ENCODE measurements at regions not wholly inside any gene's neighbourhood (a gene's known extent, or its start where the extent isn't known, plus 50 kb on each side); places are given as distances from the start of the nearest gene placed in this dataset.

DNA sequence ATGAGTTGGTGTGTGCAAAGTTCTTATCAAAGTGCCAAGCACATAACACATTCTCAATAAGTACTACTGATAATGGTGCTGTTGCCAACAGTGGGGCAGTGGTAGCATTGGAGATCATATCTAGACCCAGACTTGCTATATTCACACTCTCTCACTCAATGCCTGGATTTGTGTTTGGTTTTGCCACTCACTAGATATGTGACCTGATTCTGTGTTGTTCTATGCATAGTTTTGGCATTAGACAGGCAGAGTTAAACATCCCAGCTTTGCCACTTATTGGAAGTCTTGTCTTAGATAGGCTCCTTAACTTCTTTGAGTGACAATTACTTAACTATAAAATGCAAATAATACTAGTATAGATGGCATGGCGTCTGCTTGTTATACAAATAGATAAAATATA is 642.6 kb upstream of the CCDC179 start:
- Histone ChIP-seq H3K9ac (ENCODE audit: low read length in 2 of 2) (no peak overlapping the region), H3K27ac (ENCODE audit: low read length) (no peak overlapping the region)

GRCh38 chr11:23509023-23509422 is 648.7 kb upstream of the CCDC179 start:
- H3K9ac ChIP-seq (ENCODE audit: low read length in 2 of 2) = no peak overlapping the region
- H3K4me3 ChIP-seq (ENCODE audit: low read length in 2 of 2) = no peak overlapping the region
- H3K4me1 ChIP-seq (ENCODE audit: control insufficient read depth, insufficient read depth, low read length) = no peaks in the 10 kb centered on the region
- H3K27ac ChIP-seq (ENCODE audit: low read length) = no peak overlapping the region
- H3K9me3 ChIP-seq (ENCODE audit: control insufficient read depth in 2 of 2, low read length in 2 of 2) = no peaks in the 10 kb centered on the region
- no peaks in the 10 kb centered on the region for H3K36me3 ChIP-seq (ENCODE audit: control insufficient read depth in 2 of 2, insufficient read depth in 2 of 2, low read length in 2 of 2)
- H3K27me3 ChIP-seq (ENCODE audit: control insufficient read depth in 1 of 2, insufficient read depth in 2 of 2, low read length in 2 of 2) = no peaks in the 10 kb centered on the region

More for the DNA sequence above, 642.6 kb upstream of the CCDC179 start:
- Histone ChIP-seq H3K4me3 (ENCODE audit: low read length in 2 of 2) (no peak overlapping the region), H3K36me3 (ENCODE audit: control insufficient read depth in 2 of 2, insufficient read depth in 2 of 2, low read length in 2 of 2) (no peaks in the 10 kb centered on the region), H3K27me3 (ENCODE audit: control insufficient read depth in 1 of 2, insufficient read depth in 2 of 2, low read length in 2 of 2) (no peaks in the 10 kb centered on the region), H3K4me1 (ENCODE audit: control insufficient read depth, insufficient read depth, low read length) (no peaks in the 10 kb centered on the region), H3K9me3 (ENCODE audit: control insufficient read depth in 2 of 2, low read length in 2 of 2) (no peaks in the 10 kb centered on the region)

DNA sequence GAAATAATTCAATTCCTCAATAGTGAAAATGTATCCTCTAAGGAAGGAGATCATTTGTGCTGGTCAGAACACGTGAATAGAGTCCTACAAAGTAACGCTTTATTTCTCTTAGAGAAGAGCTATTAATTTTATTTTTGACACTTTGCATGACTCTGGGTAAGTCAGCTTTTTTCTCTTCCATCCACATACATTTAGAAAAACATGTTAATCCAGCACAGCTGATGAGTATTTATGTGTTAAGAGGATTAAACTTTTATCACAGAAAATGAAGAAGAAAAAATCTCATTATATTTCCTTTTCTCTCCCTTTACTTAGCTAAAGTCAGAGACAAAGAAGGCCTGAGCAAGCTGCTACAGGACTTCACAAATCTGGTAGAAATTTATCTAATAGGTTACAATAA is 649.5 kb upstream of the CCDC179 start:
- H3K4me3 ChIP-seq (ENCODE audit: low read length in 2 of 2) = no peak overlapping the region
- H3K27me3 ChIP-seq (ENCODE audit: control insufficient read depth in 1 of 2, insufficient read depth in 2 of 2, low read length in 2 of 2) = no peaks in the 10 kb centered on the region
- no peak overlapping the region for H3K27ac ChIP-seq (ENCODE audit: low read length)
- H3K4me1 ChIP-seq (ENCODE audit: control insufficient read depth, insufficient read depth, low read length) = no peaks in the 10 kb centered on the region
- H3K9me3 ChIP-seq (ENCODE audit: control insufficient read depth in 2 of 2, low read length in 2 of 2) = no peaks in the 10 kb centered on the region
- H3K9ac ChIP-seq (ENCODE audit: low read length in 2 of 2) = no peak overlapping the region
- no peaks in the 10 kb centered on the region for H3K36me3 ChIP-seq (ENCODE audit: control insufficient read depth in 2 of 2, insufficient read depth in 2 of 2, low read length in 2 of 2)

DNA sequence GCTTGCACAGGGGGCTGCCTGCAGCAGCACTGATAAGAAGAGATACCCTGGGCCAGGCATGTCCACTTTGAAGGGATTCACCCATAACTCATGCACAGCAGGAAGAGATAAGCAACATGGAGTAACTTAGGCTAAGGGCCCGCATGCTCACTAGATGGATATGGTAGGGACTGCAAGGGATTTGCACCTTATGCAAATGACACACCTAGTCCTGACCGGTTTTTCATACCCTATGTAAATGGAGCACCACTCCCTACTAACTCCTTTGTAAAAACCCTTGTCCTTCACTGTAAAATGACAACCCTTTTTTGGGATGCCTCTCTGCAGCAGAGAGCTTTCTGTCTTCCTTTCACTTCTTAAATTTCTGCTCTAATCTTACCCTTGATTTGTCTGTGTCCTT is 658.9 kb upstream of the CCDC179 start:
- H3K9me3 ChIP-seq (ENCODE audit: control insufficient read depth in 2 of 2, low read length in 2 of 2) = no peaks in the 10 kb centered on the region
- no peak overlapping the region for H3K9ac ChIP-seq (ENCODE audit: low read length in 2 of 2)
- no peaks in the 10 kb centered on the region for H3K4me1 ChIP-seq (ENCODE audit: control insufficient read depth, insufficient read depth, low read length)
- no peaks in the 10 kb centered on the region for H3K27me3 ChIP-seq (ENCODE audit: control insufficient read depth in 1 of 2, insufficient read depth in 2 of 2, low read length in 2 of 2)
- H3K4me3 ChIP-seq (ENCODE audit: low read length in 2 of 2) = no peak overlapping the region
- H3K36me3 ChIP-seq (ENCODE audit: control insufficient read depth in 2 of 2, insufficient read depth in 2 of 2, low read length in 2 of 2) = no peaks in the 10 kb centered on the region
- no peak overlapping the region for H3K27ac ChIP-seq (ENCODE audit: low read length)

DNA sequence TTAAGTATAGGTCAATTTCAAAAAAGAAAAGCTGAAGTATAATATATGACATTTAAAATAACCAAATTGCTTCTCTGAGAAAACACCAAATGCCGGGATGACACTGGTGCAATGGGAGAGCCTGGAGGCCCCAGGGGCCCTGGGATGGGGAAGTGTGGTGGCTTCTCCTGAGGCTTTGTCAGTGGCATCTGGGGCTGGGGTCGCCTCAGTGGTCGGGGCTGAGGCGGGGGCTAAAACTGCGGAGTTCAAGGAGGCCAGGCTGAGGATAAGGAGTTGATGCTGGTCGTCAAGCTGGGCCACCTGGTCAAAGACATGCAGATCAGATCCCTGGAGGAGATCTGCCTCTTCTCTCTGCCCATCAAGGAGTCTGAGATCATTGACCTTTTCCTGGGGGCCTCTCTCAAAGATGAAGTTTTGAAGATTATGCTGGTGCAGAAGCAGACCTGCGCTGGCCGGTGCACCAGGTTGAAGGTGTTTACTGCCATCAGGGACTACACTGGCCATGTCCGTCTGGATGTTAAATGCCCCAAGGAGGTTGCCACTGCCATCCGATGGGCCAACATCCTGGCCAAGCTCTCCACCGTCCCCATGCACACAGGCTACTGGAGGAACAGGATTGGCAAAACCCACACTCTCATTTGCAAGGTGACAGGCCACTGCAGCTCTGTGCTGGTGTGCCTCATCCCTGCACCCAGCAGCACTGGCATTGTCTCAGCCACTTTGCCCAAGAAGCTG is 660.1 kb upstream of the CCDC179 start:
- Histone ChIP-seq H3K27ac (ENCODE audit: low read length) (no peak overlapping the region), H3K36me3 (ENCODE audit: control insufficient read depth in 2 of 2, insufficient read depth in 2 of 2, low read length in 2 of 2) (no peaks in the 10 kb centered on the region), H3K4me3 (ENCODE audit: low read length in 2 of 2) (no peak overlapping the region), H3K27me3 (ENCODE audit: control insufficient read depth in 1 of 2, insufficient read depth in 2 of 2, low read length in 2 of 2) (no peaks in the 10 kb centered on the region), H3K9ac (ENCODE audit: low read length in 2 of 2) (no peak overlapping the region), H3K4me1 (ENCODE audit: control insufficient read depth, insufficient read depth, low read length) (no peaks in the 10 kb centered on the region), H3K9me3 (ENCODE audit: control insufficient read depth in 2 of 2, low read length in 2 of 2) (no peaks in the 10 kb centered on the region)

DNA sequence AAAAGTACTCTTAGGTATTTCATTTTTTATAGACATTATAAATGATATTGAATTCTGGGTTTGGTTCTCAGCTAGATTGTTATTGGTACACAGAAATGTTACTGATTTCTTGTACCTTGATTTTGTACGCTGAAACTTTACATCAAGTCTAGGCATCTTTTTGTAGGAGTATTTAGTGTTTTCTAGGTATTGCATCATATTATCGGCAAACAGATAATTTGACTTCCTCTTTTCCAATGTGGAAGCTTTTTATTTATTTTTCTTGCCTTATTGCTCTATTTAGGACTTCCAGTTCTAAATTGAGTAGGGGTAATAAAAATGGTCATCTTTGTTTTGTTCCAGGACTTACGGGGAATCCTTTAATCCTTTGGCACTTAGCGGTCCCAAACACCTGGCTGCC is 676.6 kb upstream of the CCDC179 start:
- Histone ChIP-seq H3K4me1 (ENCODE audit: control insufficient read depth, insufficient read depth, low read length) (no peaks in the 10 kb centered on the region), H3K9ac (ENCODE audit: low read length in 2 of 2) (no peak overlapping the region), H3K36me3 (ENCODE audit: control insufficient read depth in 2 of 2, insufficient read depth in 2 of 2, low read length in 2 of 2) (no peaks in the 10 kb centered on the region), H3K27ac (ENCODE audit: low read length) (no peak overlapping the region), H3K4me3 (ENCODE audit: low read length in 2 of 2) (no peak overlapping the region), H3K27me3 (ENCODE audit: control insufficient read depth in 1 of 2, insufficient read depth in 2 of 2, low read length in 2 of 2) (no peaks in the 10 kb centered on the region), H3K9me3 (ENCODE audit: control insufficient read depth in 2 of 2, low read length in 2 of 2) (no peaks in the 10 kb centered on the region)

DNA sequence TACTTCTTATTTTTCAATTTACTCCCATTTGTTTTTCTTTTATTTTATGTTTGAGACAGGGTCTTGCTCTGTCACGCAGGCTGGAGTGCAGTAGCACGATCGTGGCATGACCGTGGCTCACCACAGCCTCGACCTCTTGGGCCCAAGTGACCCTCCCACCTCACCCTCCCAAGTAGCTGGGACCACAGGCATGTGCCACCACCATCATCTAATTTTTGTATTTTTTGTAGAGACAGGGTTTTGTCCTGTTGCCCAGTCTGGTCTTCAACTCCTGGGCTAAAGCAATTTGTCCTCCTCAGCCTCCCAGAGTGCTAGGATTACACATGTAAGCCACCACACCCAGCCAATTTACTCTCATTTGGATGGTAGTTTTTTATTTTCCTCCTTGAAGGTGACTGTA is 679.3 kb upstream of the CCDC179 start:
- Histone ChIP-seq H3K27me3 (ENCODE audit: control insufficient read depth in 1 of 2, insufficient read depth in 2 of 2, low read length in 2 of 2) (no peaks in the 10 kb centered on the region), H3K4me1 (ENCODE audit: control insufficient read depth, insufficient read depth, low read length) (no peaks in the 10 kb centered on the region), H3K27ac (ENCODE audit: low read length) (no peak overlapping the region), H3K4me3 (ENCODE audit: low read length in 2 of 2) (no peak overlapping the region), H3K36me3 (ENCODE audit: control insufficient read depth in 2 of 2, insufficient read depth in 2 of 2, low read length in 2 of 2) (no peaks in the 10 kb centered on the region), H3K9me3 (ENCODE audit: control insufficient read depth in 2 of 2, low read length in 2 of 2) (no peaks in the 10 kb centered on the region), H3K9ac (ENCODE audit: low read length in 2 of 2) (peak overlapping the region; percentile 19 to 22)

DNA sequence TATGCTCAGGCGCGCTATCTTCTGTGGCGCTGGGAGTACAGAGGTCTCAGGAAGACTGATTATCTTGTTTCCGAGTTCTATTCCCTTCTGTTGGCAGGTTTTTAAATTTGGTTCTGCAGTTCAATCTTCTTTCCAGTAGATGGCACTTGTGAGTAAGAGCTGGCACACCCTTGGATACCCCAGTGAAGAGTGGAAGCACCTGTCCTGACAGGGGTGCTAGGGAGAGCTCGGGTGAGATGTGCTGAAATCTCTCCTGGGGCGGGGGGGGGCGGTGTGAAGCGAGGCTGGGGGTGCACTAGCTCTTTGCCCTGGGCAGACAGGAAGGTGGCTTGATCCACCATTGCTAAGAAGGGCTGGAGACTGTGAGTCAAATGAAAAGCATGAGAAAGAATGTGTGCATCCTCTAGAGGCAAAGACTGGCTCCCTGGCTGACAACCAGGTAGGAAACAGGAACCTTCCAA is 679.9 kb upstream of the CCDC179 start:
- peak overlapping the region; percentile 19 to 22 for H3K9ac ChIP-seq (ENCODE audit: low read length in 2 of 2)
- H3K36me3 ChIP-seq (ENCODE audit: control insufficient read depth in 2 of 2, insufficient read depth in 2 of 2, low read length in 2 of 2) = no peaks in the 10 kb centered on the region
- no peaks in the 10 kb centered on the region for H3K4me1 ChIP-seq (ENCODE audit: control insufficient read depth, insufficient read depth, low read length)
- no peaks in the 10 kb centered on the region for H3K9me3 ChIP-seq (ENCODE audit: control insufficient read depth in 2 of 2, low read length in 2 of 2)
- no peak overlapping the region for H3K27ac ChIP-seq (ENCODE audit: low read length)
- no peaks in the 10 kb centered on the region for H3K27me3 ChIP-seq (ENCODE audit: control insufficient read depth in 1 of 2, insufficient read depth in 2 of 2, low read length in 2 of 2)
- H3K4me3 ChIP-seq (ENCODE audit: low read length in 2 of 2) = no peak overlapping the region

- no peak overlapping the region for H3K27ac ChIP-seq (ENCODE audit: low read length)
- H3K9ac ChIP-seq (ENCODE audit: low read length in 2 of 2) = no peak overlapping the region
- H3K4me1 ChIP-seq (ENCODE audit: control insufficient read depth, insufficient read depth, low read length) = no peaks in the 10 kb centered on the region
- H3K27me3 ChIP-seq (ENCODE audit: control insufficient read depth in 1 of 2, insufficient read depth in 2 of 2, low read length in 2 of 2) = no peaks in the 10 kb centered on the region
- no peak overlapping the region for H3K4me3 ChIP-seq (ENCODE audit: low read length in 2 of 2)
- H3K36me3 ChIP-seq (ENCODE audit: control insufficient read depth in 2 of 2, insufficient read depth in 2 of 2, low read length in 2 of 2) = no peaks in the 10 kb centered on the region
- no peaks in the 10 kb centered on the region for H3K9me3 ChIP-seq (ENCODE audit: control insufficient read depth in 2 of 2, low read length in 2 of 2)
These were observed 681.9 kb upstream of the CCDC179 start for GRCh38 chr11:23542189-23542588.

GRCh38 chr11:23542816-23543215 is 682.5 kb upstream of the CCDC179 start:
- Histone ChIP-seq H3K9me3 (ENCODE audit: control insufficient read depth in 2 of 2, low read length in 2 of 2) (no peaks in the 10 kb centered on the region), H3K27me3 (ENCODE audit: control insufficient read depth in 1 of 2, insufficient read depth in 2 of 2, low read length in 2 of 2) (no peaks in the 10 kb centered on the region), H3K9ac (ENCODE audit: low read length in 2 of 2) (no peak overlapping the region), H3K27ac (ENCODE audit: low read length) (no peak overlapping the region), H3K36me3 (ENCODE audit: control insufficient read depth in 2 of 2, insufficient read depth in 2 of 2, low read length in 2 of 2) (no peaks in the 10 kb centered on the region), H3K4me3 (ENCODE audit: low read length in 2 of 2) (no peak overlapping the region), H3K4me1 (ENCODE audit: control insufficient read depth, insufficient read depth, low read length) (no peaks in the 10 kb centered on the region)

- Histone ChIP-seq H3K9me3 (ENCODE audit: control insufficient read depth in 2 of 2, low read length in 2 of 2) (no peaks in the 10 kb centered on the region), H3K36me3 (ENCODE audit: control insufficient read depth in 2 of 2, insufficient read depth in 2 of 2, low read length in 2 of 2) (no peaks in the 10 kb centered on the region), H3K4me1 (ENCODE audit: control insufficient read depth, insufficient read depth, low read length) (no peaks in the 10 kb centered on the region), H3K4me3 (ENCODE audit: low read length in 2 of 2) (no peak overlapping the region), H3K27ac (ENCODE audit: low read length) (no peak overlapping the region), H3K9ac (ENCODE audit: low read length in 2 of 2) (no peak overlapping the region), H3K27me3 (ENCODE audit: control insufficient read depth in 1 of 2, insufficient read depth in 2 of 2, low read length in 2 of 2) (no peaks in the 10 kb centered on the region)
These were observed 683.5 kb upstream of the CCDC179 start for GRCh38 chr11:23543651-23544222.

All from stomach smooth muscle (tissue), 2 donors.